HepG2 (cell line): ENCODE measurements at regions not wholly inside any gene's neighbourhood (a gene's known extent, or its start where the extent isn't known, plus 50 kb on each side); places are given as distances from the start of the nearest gene placed in this dataset.

ENCODE experiments used
- ATAC-seq: fragments of 200-7000 bp; cut with Tn5 transposase; 3 replicates; pipeline ENCODE4 v1.9.1; 2020; ENCODE audit warnings: mild to moderate bottlenecking, moderate library complexity
- BruUV-seq: library from RNA; stranded (reverse); fragments of 400-500 nt; replicated peaks from 2 replicates; lab custom pipeline; 2021; lab: Mats Ljungman, UMichigan
- CTCF ChIA-PET: fragments of 300-600 bp; formaldehyde crosslinking; extraction: SDS; loops from one replicate; lab custom pipeline; 2021; ENCODE audit warnings: low total read pairs, inconsistent platforms, low intra/inter-chr PET ratio; lab: Yijun Ruan, JAX
- POLR2A ChIA-PET: fragments of 350-600 bp; sonication (Branson Sonifier 250); formaldehyde crosslinking; loops from one replicate; lab custom pipeline; 2020; ENCODE audit warnings: antibody characterized with exemption, inconsistent platforms; lab: Yijun Ruan, JAX
- DNase-seq: peaks from one replicate; pipeline ENCODE4 v3.0.0-alpha.2; 2015; ENCODE audit warnings: low spot score
- FAIRE-seq: peaks from 3 replicates; lab custom pipeline; 2011; peaks lifted over from hg19 to GRCh38; lab: Jason Lieb, UNC
- H2AFZ ChIP-seq: one replicate; pipeline ENCODE4 v1.6.1; 2011; ENCODE audit warnings: low read length, inconsistent platforms
- H3K27ac ChIP-seq: fragments of 300-600 bp; 3 replicates; pipeline ENCODE4 v1.8.0; 2011; ENCODE audit warnings: mixed run types, mild to moderate bottlenecking, mixed read lengths, low read length, inconsistent platforms; ENCODE audit not compliant: insufficient read depth; ENCODE audit errors: extremely low read length
- H3K27me3 ChIP-seq, 2 experiments: fragments of 200-600 bp in 1 of 2; 2 replicates in 1 of 2; 3 replicates in 1 of 2; pipeline versions ENCODE4 v1.6.0 to v1.8.0; 2011; ENCODE audit warnings: low read length in 2 of 2, mild to moderate bottlenecking in 2 of 2, moderate library complexity in 2 of 2, inconsistent platforms in 1 of 2; ENCODE audit not compliant: insufficient read depth in 2 of 2, control insufficient read depth in 1 of 2
- H3K36me3 ChIP-seq, 2 experiments: fragments of 200-600 bp in 1 of 2; replicated peaks in 1 of 2; 2 replicates in 1 of 2; 3 replicates in 1 of 2; pipeline versions ENCODE4 v1.5.1 to v1.8.0; 2011; ENCODE audit warnings: low read length in 2 of 2, inconsistent platforms in 1 of 2; ENCODE audit not compliant: insufficient read depth in 2 of 2, control insufficient read depth in 1 of 2
- H3K4me1 ChIP-seq: 2 replicates; pipeline ENCODE4 v1.5.1; 2012; ENCODE audit warnings: low read length, inconsistent platforms; ENCODE audit not compliant: insufficient read depth
- H3K4me2 ChIP-seq: 2 replicates; pipeline ENCODE4 v1.6.0; 2011; ENCODE audit warnings: low read depth, low read length, inconsistent platforms
- H3K4me3 ChIP-seq, 3 experiments: fragments of 200-600 bp in 1 of 3; sonication (generic), shearing (Covaris generic) in 1 of 3; replicated peaks in 1 of 3; 2 replicates each; pipeline ENCODE4 v1.5.1; 2011 to 2016; ENCODE audit warnings: low read length in 3 of 3, inconsistent platforms in 2 of 3, low read depth in 2 of 3, mild to moderate bottlenecking in 2 of 3, control low read depth in 1 of 3, mixed read lengths in 1 of 3; ENCODE audit not compliant: insufficient read depth in 1 of 3
- H3K79me2 ChIP-seq: one replicate; pipeline ENCODE4 v1.6.1; 2011; ENCODE audit warnings: low read length, inconsistent platforms; ENCODE audit not compliant: insufficient read depth
- H3K9ac ChIP-seq: 2 replicates; pipeline ENCODE4 v1.6.0; 2011; ENCODE audit warnings: mild to moderate bottlenecking, low read depth, low read length, inconsistent platforms; ENCODE audit not compliant: insufficient read depth
- H3K9me3 ChIP-seq: 2 replicates; pipeline ENCODE4 v1.5.1; 2012; ENCODE audit warnings: mild to moderate bottlenecking, low read length
- H4K20me1 ChIP-seq: 2 replicates; pipeline ENCODE4 v1.6.0; 2011; ENCODE audit warnings: inconsistent platforms, mild to moderate bottlenecking, low read length, moderate library complexity; ENCODE audit not compliant: insufficient read depth
- ATF7 ChIP-seq, 2 experiments: fragments of 450-650 bp in 1 of 2; sonication (generic) in 1 of 2; formaldehyde crosslinking in 1 of 2; IDR thresholded peaks; 2 replicates each; pipeline versions ENCODE4 v1.4.0 to v1.6.1; 2016 to 2020; ENCODE audit warnings: antibody characterized with exemption in 1 of 2, mild to moderate bottlenecking in 1 of 2, missing genetic modification reagents in 1 of 2
- ERF ChIP-seq: IDR thresholded peaks from 2 replicates; pipeline ENCODE4 v1.6.1; 2018; ENCODE audit warnings: missing biosample characterization, missing genetic modification reagents
- JUN ChIP-seq: sonication (generic); formaldehyde crosslinking; IDR thresholded peaks from 2 replicates; pipeline ENCODE4 v1.4.0; 2020; ENCODE audit warnings: mild to moderate bottlenecking, missing genetic modification reagents
- MED1 ChIP-seq: sonication (generic); formaldehyde crosslinking; IDR thresholded peaks from 2 replicates; pipeline ENCODE4 v1.4.0; 2020; ENCODE audit warnings: missing genetic modification reagents
- NPAS2 ChIP-seq: sonication (generic); formaldehyde crosslinking; IDR thresholded peaks from 2 replicates; pipeline ENCODE4 v1.8.0; 2022; ENCODE audit warnings: mild to moderate bottlenecking, missing genetic modification reagents, borderline replicate concordance
- POGZ ChIP-seq: sonication (generic); formaldehyde crosslinking; IDR thresholded peaks from 2 replicates; pipeline ENCODE4 v1.4.0; 2020; ENCODE audit warnings: mild to moderate bottlenecking, missing genetic modification reagents
- RFX3 ChIP-seq: IDR thresholded peaks from 2 replicates; pipeline ENCODE4 v1.6.1; 2016; ENCODE audit warnings: missing biosample characterization, missing genetic modification reagents
- ZBTB2 ChIP-seq: sonication (generic); formaldehyde crosslinking; IDR thresholded peaks from 2 replicates; pipeline ENCODE4 v1.8.0; 2022; ENCODE audit warnings: low read depth, missing genetic modification reagents
- ZBTB3 ChIP-seq: sonication (generic); formaldehyde crosslinking; IDR thresholded peaks from 2 replicates; pipeline ENCODE4 v1.4.0; 2020; ENCODE audit warnings: low read depth, mild to moderate bottlenecking, moderate library complexity, missing genetic modification reagents, borderline replicate concordance
- ZMAT5 ChIP-seq: sonication (generic); formaldehyde crosslinking; IDR thresholded peaks from 2 replicates; pipeline ENCODE4 v1.5.0; 2020; ENCODE audit warnings: mild to moderate bottlenecking, low read depth, missing genetic modification reagents, borderline replicate concordance
- ZNF260 ChIP-seq: sonication (generic); formaldehyde crosslinking; IDR thresholded peaks from 2 replicates; pipeline ENCODE4 v1.4.0; 2020; ENCODE audit warnings: missing genetic modification reagents, low read depth, mild to moderate bottlenecking, borderline replicate concordance
- ZNF441 ChIP-seq: sonication (generic); formaldehyde crosslinking; IDR thresholded peaks from 2 replicates; pipeline ENCODE4 v1.7.0; 2021; ENCODE audit warnings: missing genetic modification reagents, borderline replicate concordance
- ZNF609 ChIP-seq: sonication (generic); formaldehyde crosslinking; IDR thresholded peaks from 2 replicates; pipeline ENCODE4 v1.4.0; 2020; ENCODE audit warnings: mild to moderate bottlenecking, missing genetic modification reagents, borderline replicate concordance
- ZNF619 ChIP-seq: sonication (generic); formaldehyde crosslinking; IDR thresholded peaks from 2 replicates; pipeline ENCODE4 v1.4.0; 2020; ENCODE audit warnings: mild to moderate bottlenecking, missing genetic modification reagents
- ZNF788 ChIP-seq: sonication (generic); formaldehyde crosslinking; IDR thresholded peaks from 2 replicates; pipeline ENCODE4 v1.5.0; 2020; ENCODE audit warnings: mild to moderate bottlenecking, missing genetic modification reagents, borderline replicate concordance
- WGBS: methylation state at CpG from one replicate; pipeline ENCODE4 v1.1.6; 2017; ENCODE audit warnings: low lambda C conversion rate; 5-methylcytosine and 5-hydroxymethylcytosine counted together
- in situ Hi-C: cut with HindIII; loops from 2 replicates; pipeline ENCODE4 v1.10.0; 2017; ENCODE audit warnings: low pct_unique_long_range_greater_than_20kb; ENCODE audit not compliant: extremely low pct_ligation_motif_present
- intact Hi-C: fragments of 100-400 bp; cut with micrococcal nuclease; formaldehyde crosslinking; loops from one replicate; pipeline ENCODE4 v1.10.0; 2022; ENCODE audit not compliant: unreplicated experiment

- FAIRE-seq: no peak
- in situ Hi-C loops: loop anchor here (10.0 kb wide), 1 partner anchor 249 kb away; the partner anchor contains the start of gene DKK1
Observed at GRCh38 chr10:52563360-52563759, 209.2 kb downstream of the MBL2 start.

More at GRCh38 chr10:52563360-52563759, 209.2 kb downstream of the MBL2 start:
- Histone ChIP-seq H3K4me2 (no peak overlapping the region), H3K27me3 (no peaks in the 10 kb centered on the region), H3K4me3 (no peak overlapping the region), H2AFZ (no peak overlapping the region), H3K27ac (no peak overlapping the region), H3K36me3 (no peaks in the 10 kb centered on the region), H3K9ac (no peak overlapping the region), H3K9me3 (no peaks in the 10 kb centered on the region)
- no TSS peak for BruUV-seq
- POLR2A ChIA-PET: no interaction called here
- no peak for DNase-seq
- whole genome bisulfite sequencing: 93% methylated on average over 1 of the region's 1 CpG
- no peak for ATAC-seq
- intact Hi-C loops: no loop called here
- TF ChIP-seq ZBTB3 (CRISPR knock-in tag): no peak
- TF ChIP-seq ZNF609 (CRISPR knock-in tag): no peak
- no peak for TF ChIP-seq ZMAT5 (CRISPR knock-in tag)
- TF ChIP-seq ZNF619: no peak
- TF ChIP-seq MED1 (CRISPR knock-in tag): no peak
- no peak for TF ChIP-seq NPAS2 (CRISPR knock-in tag)
- no peak for TF ChIP-seq ZBTB2 (CRISPR knock-in tag)
- no peak for TF ChIP-seq JUN (CRISPR knock-in tag)
- no peak for TF ChIP-seq ERF
- no peak for TF ChIP-seq RFX3 (CRISPR knock-in tag)
- no peak for TF ChIP-seq ZNF441 (CRISPR knock-in tag)
- TF ChIP-seq POGZ (CRISPR knock-in tag): no peak
- TF ChIP-seq ATF7 (IDR thresholded peaks at IDR 0.05): no peak
- TF ChIP-seq ATF7 (CRISPR knock-in tag; IDR thresholded peaks at IDR 0.05): no peak
- no peak for TF ChIP-seq ZNF260 (CRISPR knock-in tag)
- no peak for TF ChIP-seq ZNF788 (CRISPR knock-in tag)
- TF ChIP-seq, all 625 proteins: peak for 0
- CTCF ChIA-PET: no interaction called here
- Histone ChIP-seq H3K79me2 (no peaks in the 10 kb centered on the region), H4K20me1 (no peaks in the 10 kb centered on the region), H3K4me1 (no peaks in the 10 kb centered on the region)
